HG03469 (cell line): ENCODE measurements at regions not wholly inside any gene's neighbourhood (a gene's known extent, or its start where the extent isn't known, plus 50 kb on each side); places are given as distances from the start of the nearest gene placed in this dataset.

Experiments
- ATAC-seq: cut with Tn5 transposase; IDR thresholded peaks from one replicate; pipeline ENCODE4 v1.9.1; 2021; ENCODE audit warnings: mild to moderate bottlenecking, moderate library complexity, moderate number of reproducible peaks; ENCODE audit not compliant: unreplicated experiment

- no peak for ATAC-seq
Observed at GRCh38 chr15:39320355-39320754, 260.5 kb upstream of the THBS1 start.

- ATAC-seq, result no peak
Observed at GRCh38 chr15:39320886-39321285, 260.0 kb upstream of the THBS1 start.

GRCh38 chr15:39321977-39322376 is 258.9 kb upstream of the THBS1 start:
- ATAC-seq, result no peak

- no peak for ATAC-seq
Observed at GRCh38 chr15:39323157-39323556, 257.7 kb upstream of the THBS1 start.

- no peak for ATAC-seq
Observed at GRCh38 chr15:39323706-39324105, 257.2 kb upstream of the THBS1 start.

- no peak for ATAC-seq
Observed at GRCh38 chr15:39326306-39326975, 254.4 kb upstream of the THBS1 start.

- ATAC-seq, result no peak
Observed at GRCh38 chr15:39327005-39327730, 253.7 kb upstream of the THBS1 start.

- no peak for ATAC-seq
Observed at GRCh38 chr15:39330061-39330460, 250.8 kb upstream of the THBS1 start.

GRCh38 chr15:39331584-39331983 is 249.3 kb upstream of the THBS1 start:
- no peak for ATAC-seq

GRCh38 chr15:39332846-39333245 is 248.0 kb upstream of the THBS1 start:
- no peak for ATAC-seq

GRCh38 chr15:39333393-39333792 is 247.5 kb upstream of the THBS1 start:
- no peak for ATAC-seq

GRCh38 chr15:39333896-39334295 is 247.0 kb upstream of the THBS1 start:
- no peak for ATAC-seq

GRCh38 chr15:39336926-39337325 is 244.0 kb upstream of the THBS1 start:
- no peak for ATAC-seq

GRCh38 chr15:39338251-39338650 is 242.6 kb upstream of the THBS1 start:
- no peak for ATAC-seq

GRCh38 chr15:39340903-39341645 is 239.8 kb upstream of the THBS1 start:
- ATAC-seq, result no peak

- no peak for ATAC-seq
Observed at GRCh38 chr15:39344662-39345141, 236.2 kb upstream of the THBS1 start.

GRCh38 chr15:39345176-39345575 is 235.7 kb upstream of the THBS1 start:
- no peak for ATAC-seq

- no peak for ATAC-seq
Observed at GRCh38 chr15:39347453-39347852, 233.4 kb upstream of the THBS1 start.

- no peak for ATAC-seq
Observed at GRCh38 chr15:39350785-39351184, 230.1 kb upstream of the THBS1 start.

GRCh38 chr15:39354189-39354588 is 226.7 kb upstream of the THBS1 start:
- no peak for ATAC-seq

- ATAC-seq, result no peak
Observed at GRCh38 chr15:39357480-39358268, 223.2 kb upstream of the THBS1 start.
